ENCODE measurements at regions not wholly inside any gene's neighbourhood (a gene's known extent, or its start where the extent isn't known, plus 50 kb on each side); places are given as distances from the start of the nearest gene placed in this dataset.

DNA sequence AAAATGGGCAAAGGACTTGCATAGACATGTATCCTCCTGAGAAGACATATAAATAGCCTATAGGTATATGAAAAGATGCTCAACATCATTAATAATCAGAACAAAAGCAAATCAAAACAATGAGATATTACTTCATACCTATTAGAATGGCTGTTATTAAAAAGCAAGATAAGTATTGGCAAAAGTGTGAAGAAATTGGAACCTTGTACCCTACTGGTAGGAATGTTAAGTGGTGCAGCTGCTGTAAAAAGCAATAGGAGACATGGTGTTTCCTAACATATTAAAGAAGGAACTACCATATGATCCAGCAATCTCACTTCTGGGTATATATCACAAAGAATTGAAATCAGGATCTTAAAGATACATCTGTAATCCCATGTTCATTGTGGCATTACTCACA lies 69.8 kb upstream of the PRR16 start:
- DNase-seq: no peak

DNA sequence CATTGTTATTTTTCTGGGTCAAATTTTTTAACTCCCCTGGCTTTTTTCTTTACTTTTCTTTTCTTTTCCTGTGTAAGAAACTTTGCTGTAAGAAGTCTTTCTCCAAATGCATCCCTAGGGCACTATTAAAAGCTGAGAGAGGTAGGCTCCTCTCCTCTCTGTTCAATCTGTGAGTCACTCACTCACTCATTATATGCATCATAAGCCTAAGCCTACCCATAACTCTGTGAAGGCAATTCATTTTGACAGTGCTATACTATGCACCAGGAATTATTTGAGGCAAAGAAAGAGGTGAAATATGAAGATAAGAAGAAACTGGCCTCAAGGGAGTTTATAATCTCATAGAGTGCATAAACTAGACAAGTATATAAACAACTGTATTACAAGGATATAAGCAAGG lies 67.9 kb upstream of the PRR16 start:
- DNase-seq: no peak

DNA sequence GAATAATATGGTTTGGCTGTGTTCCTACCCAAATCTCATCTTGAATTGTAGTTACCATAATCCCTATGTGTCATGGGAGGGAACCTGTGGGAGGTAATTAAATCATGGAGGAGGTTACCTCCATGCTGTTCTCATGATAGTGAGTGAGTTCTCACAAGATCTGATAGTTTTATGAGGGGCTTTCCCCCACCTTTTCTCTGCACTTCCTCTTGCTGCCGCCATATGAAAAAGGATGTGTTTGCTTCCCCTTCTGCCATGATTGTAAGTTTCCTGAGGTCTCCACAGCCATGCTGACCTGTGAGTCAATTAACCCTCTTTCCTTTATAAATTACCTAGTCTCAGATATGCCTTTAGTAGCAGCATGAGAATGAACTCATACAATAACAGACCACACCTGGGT lies 63.7 kb upstream of the PRR16 start:
- DNase-seq: no peak

DNA sequence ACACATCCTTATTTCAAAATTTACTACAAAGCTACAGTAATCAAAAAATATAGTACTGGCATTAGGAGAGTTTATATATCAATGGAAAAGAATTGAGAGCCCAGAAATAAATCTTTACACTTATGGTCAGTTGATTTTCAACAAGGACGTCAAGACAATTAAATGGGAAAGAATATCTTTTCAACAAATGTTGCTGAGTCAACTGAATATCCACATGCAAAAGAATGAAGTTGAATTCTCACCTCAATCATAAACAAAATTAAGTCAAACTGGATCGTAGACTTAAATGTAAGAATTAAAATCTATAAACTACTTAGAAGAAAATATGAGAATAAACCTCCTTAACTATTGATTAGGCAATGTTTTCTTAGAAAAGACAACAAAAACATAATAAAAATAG lies 61.5 kb upstream of the PRR16 start:
- no peak for DNase-seq

DNA sequence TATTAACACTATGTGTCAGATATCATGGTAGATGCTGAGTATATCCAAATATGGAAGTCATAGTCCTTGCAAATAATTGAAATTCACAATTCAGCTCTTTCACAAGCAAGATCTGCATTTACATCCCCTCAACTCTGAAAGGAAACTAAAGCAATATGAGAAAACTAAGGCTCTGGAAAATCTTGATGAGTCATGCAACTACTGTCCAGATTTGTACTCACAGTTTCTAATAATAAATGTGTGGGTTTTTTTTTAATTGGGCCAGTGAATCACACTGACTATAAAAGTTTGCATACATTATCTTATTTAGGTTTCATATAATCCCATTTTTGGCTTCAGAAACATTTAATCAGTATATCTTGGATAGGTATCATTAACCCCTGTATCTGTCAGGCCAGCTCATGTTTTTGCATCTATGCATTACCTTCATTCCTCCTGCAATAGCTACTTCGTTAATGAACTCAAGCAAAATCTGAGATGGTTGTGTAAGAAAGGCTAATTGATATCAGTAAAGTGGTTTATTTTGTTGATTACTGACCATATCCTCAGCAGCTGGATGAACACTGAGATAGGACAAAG lies 58.7 kb upstream of the PRR16 start:
- no peak for DNase-seq

DNA sequence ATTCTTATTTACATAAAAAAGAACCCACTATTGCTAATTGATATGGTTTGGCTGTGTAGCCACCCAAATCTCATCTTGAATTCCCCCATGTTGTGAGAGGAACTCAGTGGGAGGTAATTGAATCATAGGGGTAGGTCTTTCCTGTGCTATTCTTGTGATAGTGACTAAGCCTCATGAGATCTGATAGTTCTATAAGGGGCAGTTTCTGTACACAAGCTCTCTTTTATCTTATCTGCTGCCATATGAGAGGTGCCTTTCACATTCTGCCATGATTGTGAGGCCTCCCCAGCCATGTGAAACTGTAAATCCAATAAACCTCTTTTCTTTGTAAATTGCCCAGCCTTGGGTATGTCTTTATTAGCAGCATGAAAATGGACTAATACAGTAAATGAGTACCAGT lies 58.2 kb upstream of the PRR16 start:
- no peak for DNase-seq

DNA sequence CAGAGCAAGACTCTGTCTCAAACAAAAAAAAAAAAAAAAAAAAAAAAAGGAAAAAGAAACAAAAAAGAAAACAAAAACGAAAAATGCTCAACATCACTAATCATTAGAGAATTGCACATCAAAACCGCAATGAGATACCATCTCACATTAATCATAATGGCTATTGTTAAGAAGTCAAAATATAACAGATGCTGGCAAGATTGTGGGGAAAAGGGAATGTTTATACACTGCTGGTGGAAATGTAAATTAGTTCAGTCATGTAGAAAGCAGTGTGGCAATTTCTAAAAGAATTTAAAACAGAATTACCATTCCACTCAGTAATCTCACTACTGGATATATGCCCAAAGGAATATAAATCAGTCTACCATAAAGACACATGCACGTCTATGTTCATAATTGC lies 50.4 kb upstream of the PRR16 start:
- no peak for DNase-seq

All from amygdala (tissue), 56 donors.